Liver (tissue), 3 donors: ENCODE measurements at regions not wholly inside any gene's neighbourhood (a gene's known extent, or its start where the extent isn't known, plus 50 kb on each side); places are given as distances from the start of the nearest gene placed in this dataset.

Source experiments
- EGR1 ChIP-seq, 2 donors: IDR thresholded peaks; 2 replicates each; pipeline ENCODE4 v1.6.1; 2016 to 2018; ENCODE audit warnings: antibody characterized with exemption in 2 of 2, low read depth in 2 of 2
- FOXA1 ChIP-seq: IDR thresholded peaks from 2 replicates; pipeline ENCODE4 v1.6.1; 2016; ENCODE audit warnings: antibody characterized with exemption
- GABPA ChIP-seq, 2 donors: IDR thresholded peaks in 1 of 2; conservative IDR thresholded peaks in 1 of 2; 2 replicates each; pipeline ENCODE4 v1.6.1; 2016; ENCODE audit warnings: antibody characterized with exemption in 2 of 2, mild to moderate bottlenecking in 1 of 2, moderate library complexity in 1 of 2
- HNF4A ChIP-seq, 2 donors: conservative IDR thresholded peaks; 2 replicates each; pipeline ENCODE4 v1.6.1; 2016; ENCODE audit warnings: antibody characterized with exemption in 2 of 2, mild to moderate bottlenecking in 2 of 2
- JUND ChIP-seq, 2 donors: IDR thresholded peaks; 2 replicates each; pipeline ENCODE4 v1.6.1; 2016; ENCODE audit warnings: antibody characterized with exemption in 2 of 2
- NR2F2 ChIP-seq: IDR thresholded peaks from 2 replicates; pipeline ENCODE4 v1.6.1; 2016; ENCODE audit warnings: antibody characterized with exemption
- RAD21 ChIP-seq, 2 donors: IDR thresholded peaks; 2 replicates each; pipeline ENCODE4 v1.6.1; 2016; ENCODE audit warnings: antibody characterized with exemption in 2 of 2, mild to moderate bottlenecking in 2 of 2
- SP1 ChIP-seq: IDR thresholded peaks from 2 replicates; pipeline ENCODE4 v1.6.1; 2018; ENCODE audit warnings: antibody characterized with exemption, mild to moderate bottlenecking
- TAF1 ChIP-seq: conservative IDR thresholded peaks from 2 replicates; pipeline ENCODE4 v1.6.1; 2016; ENCODE audit warnings: antibody characterized with exemption, mild to moderate bottlenecking
- YY1 ChIP-seq: IDR thresholded peaks from 2 replicates; pipeline ENCODE4 v1.6.1; 2016; ENCODE audit warnings: antibody characterized with exemption, mild to moderate bottlenecking
- TF ChIP-seq, protein P1 (sequence below): fragments of 150-350 bp; IDR thresholded peaks from 2 replicates; pipeline ENCODE4 v1.5.1; 2017; ENCODE audit warnings: improper control_type of control experiment, low read depth, low read length; ENCODE audit not compliant: missing input control
- TF ChIP-seq, protein P2 (sequence below): IDR thresholded peaks from 2 replicates; pipeline ENCODE4 v1.6.1; 2016; ENCODE audit warnings: antibody characterized with exemption
- TF ChIP-seq, protein P3 (sequence below): IDR thresholded peaks from 2 replicates; pipeline ENCODE4 v1.6.1; 2016; ENCODE audit warnings: antibody characterized with exemption
- TF ChIP-seq, protein P4 (sequence below): IDR thresholded peaks from 2 replicates; pipeline ENCODE4 v1.6.1; 2016; ENCODE audit warnings: antibody characterized with exemption
- donor health status: healthy.
- donor health status: healthy.

DNA sequence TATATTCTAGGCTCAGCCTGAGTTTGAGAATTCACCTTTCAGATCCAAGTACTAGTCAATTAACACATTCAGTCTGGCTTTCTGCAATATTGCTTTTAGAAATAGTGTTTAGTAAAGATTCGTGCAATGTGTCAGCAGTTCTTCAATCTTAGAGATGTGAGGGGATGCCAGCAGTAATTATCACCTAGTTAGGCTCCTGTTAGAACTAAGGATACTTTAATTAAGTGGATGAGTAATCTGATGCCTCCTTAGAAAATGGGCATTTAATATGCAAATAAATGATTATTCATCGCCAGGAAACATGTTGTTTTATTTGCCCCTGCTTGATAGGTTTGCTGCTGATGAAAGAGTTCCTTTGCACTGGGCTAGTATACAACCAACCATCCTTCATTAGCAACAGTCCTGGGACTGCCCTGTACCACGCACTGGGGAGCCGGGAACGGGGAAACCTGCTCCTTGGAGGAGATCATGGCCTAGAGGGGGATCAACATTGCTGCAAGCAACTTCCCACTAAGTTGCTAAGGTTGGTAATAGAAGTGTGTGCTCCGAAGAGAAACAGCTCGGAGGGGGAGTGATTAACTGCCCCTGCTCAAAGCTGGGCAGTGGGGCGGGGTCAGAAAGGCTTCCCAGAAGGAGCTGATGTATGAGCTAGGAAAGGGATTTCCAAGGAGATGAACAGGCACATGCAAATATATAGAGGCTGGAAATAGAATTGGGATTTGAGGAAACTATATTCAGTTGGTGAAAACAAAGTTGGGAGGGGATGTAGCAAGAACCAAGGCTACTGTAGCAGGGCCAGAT is 231.8 kb downstream of the DRD1 start:
- TF ChIP-seq, protein P1, sequence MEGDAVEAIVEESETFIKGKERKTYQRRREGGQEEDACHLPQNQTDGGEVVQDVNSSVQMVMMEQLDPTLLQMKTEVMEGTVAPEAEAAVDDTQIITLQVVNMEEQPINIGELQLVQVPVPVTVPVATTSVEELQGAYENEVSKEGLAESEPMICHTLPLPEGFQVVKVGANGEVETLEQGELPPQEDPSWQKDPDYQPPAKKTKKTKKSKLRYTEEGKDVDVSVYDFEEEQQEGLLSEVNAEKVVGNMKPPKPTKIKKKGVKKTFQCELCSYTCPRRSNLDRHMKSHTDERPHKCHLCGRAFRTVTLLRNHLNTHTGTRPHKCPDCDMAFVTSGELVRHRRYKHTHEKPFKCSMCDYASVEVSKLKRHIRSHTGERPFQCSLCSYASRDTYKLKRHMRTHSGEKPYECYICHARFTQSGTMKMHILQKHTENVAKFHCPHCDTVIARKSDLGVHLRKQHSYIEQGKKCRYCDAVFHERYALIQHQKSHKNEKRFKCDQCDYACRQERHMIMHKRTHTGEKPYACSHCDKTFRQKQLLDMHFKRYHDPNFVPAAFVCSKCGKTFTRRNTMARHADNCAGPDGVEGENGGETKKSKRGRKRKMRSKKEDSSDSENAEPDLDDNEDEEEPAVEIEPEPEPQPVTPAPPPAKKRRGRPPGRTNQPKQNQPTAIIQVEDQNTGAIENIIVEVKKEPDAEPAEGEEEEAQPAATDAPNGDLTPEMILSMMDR: no peak
- no peak for TF ChIP-seq TAF1
- TF ChIP-seq RAD21 (IDR thresholded peaks at IDR 0.05): no peak
- no peak for TF ChIP-seq SP1
- TF ChIP-seq, protein P2, sequence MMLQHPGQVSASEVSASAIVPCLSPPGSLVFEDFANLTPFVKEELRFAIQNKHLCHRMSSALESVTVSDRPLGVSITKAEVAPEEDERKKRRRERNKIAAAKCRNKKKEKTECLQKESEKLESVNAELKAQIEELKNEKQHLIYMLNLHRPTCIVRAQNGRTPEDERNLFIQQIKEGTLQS: no peak
- no peak for TF ChIP-seq JUND (IDR thresholded peaks at IDR 0.05)
- TF ChIP-seq, protein P3, sequence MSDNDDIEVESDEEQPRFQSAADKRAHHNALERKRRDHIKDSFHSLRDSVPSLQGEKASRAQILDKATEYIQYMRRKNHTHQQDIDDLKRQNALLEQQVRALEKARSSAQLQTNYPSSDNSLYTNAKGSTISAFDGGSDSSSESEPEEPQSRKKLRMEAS: no peak
- TF ChIP-seq GABPA (IDR thresholded peaks at IDR 0.05 in 1 of 2, conservative IDR thresholded peaks at IDR 0.05 in 1 of 2): no peak
- no peak for TF ChIP-seq HNF4A (conservative IDR thresholded peaks at IDR 0.05)
- TF ChIP-seq EGR1 (IDR thresholded peaks at IDR 0.05; ENCODE audit: low read depth in 2 of 2): no peak
- no peak for TF ChIP-seq FOXA1
- no peak for TF ChIP-seq YY1
- TF ChIP-seq NR2F2: no peak
- TF ChIP-seq, protein P4, sequence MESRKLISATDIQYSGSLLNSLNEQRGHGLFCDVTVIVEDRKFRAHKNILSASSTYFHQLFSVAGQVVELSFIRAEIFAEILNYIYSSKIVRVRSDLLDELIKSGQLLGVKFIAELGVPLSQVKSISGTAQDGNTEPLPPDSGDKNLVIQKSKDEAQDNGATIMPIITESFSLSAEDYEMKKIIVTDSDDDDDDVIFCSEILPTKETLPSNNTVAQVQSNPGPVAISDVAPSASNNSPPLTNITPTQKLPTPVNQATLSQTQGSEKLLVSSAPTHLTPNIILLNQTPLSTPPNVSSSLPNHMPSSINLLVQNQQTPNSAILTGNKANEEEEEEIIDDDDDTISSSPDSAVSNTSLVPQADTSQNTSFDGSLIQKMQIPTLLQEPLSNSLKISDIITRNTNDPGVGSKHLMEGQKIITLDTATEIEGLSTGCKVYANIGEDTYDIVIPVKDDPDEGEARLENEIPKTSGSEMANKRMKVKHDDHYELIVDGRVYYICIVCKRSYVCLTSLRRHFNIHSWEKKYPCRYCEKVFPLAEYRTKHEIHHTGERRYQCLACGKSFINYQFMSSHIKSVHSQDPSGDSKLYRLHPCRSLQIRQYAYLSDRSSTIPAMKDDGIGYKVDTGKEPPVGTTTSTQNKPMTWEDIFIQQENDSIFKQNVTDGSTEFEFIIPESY: no peak
